Fibroblast of skin of scalp (primary cell): ENCODE measurements at regions not wholly inside any gene's neighbourhood (a gene's known extent, or its start where the extent isn't known, plus 50 kb on each side); places are given as distances from the start of the nearest gene placed in this dataset.

Source experiments
- DNase-seq: peaks from one replicate; pipeline ENCODE4 v3.0.0-alpha.2; 2013

DNA sequence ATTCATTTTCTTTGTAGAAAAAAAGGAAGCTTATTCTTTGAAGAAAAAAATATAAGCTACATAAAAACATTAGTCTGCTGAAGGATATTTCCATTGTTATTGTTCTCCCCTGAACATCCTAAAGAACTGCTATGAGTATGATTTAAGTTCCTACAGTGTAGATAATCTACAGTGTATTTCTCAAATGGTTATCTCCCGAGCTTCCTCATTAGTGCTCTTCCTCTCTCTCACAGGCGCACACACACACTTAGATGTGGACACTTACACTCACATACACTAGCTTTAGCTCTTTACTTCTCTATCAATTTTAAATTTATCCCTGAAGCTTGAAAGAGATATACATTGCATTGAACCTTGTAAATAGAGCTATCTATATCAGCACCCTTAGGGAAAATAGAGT lies 681.0 kb downstream of the KCNJ3 start:
- no peak for DNase-seq

DNA sequence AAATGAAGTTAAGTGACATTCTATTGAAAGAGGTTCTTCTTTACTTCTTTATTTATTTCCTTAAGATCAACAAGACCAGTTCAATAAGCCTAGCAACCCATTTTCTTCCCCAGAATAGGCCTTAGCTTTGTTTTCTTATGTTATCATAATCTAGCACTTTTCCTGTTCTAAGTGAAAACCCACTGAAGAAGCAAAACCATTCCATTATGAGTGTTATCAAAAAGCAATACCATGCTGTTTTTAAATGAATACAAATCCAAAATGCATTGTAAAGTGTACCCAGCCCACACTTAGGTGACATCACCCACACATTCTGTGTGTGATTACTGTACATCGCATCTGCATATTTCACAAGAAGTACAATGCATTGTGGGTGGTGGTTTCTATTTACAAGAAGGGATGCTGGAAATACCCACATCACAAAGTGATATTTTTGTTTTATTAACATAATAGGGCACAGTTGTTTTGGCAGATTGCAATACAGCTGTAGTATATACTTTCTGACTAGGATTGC lies 679.5 kb downstream of the KCNJ3 start:
- DNase-seq = peak; percentile 5

DNA sequence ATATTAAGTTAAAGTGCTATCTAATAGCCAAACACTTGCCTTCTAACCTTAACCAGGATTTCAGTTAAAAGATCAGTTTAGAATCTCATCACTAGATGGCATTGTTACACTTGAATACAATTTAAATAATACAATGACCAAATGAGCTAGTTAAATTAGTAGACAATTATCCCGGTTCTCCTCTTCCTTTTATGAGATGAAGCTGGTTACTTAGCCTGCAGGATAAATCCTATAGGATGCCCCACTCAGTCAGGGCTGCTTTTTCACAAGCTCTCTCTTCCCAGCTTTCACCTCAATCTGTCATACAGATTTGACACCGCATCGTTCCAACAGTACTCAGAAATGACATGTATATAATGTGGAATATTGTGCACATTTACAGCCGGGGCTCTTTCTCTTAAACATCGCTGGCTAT lies 678.8 kb downstream of the KCNJ3 start:
- peak; percentile 31 for DNase-seq

DNA sequence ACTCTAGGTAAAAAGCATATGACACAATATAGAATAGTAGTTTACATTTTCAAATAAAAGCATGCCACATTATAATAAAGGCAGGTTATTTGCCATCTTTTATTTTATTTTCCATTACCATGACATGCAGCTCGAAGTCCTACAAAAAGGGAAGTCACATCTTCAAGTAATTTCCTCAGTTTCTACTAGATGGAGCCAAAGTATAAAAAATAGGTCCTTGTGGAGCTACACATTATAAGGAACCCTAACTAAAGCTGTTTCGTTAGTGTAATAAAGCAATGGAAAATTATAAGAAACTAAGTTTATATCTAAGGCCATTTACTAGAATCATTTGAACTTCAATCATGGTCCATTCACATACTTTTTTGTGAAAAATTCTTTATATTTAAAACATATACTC lies 674.5 kb downstream of the KCNJ3 start:
- DNase-seq = peak; percentile 12

DNA sequence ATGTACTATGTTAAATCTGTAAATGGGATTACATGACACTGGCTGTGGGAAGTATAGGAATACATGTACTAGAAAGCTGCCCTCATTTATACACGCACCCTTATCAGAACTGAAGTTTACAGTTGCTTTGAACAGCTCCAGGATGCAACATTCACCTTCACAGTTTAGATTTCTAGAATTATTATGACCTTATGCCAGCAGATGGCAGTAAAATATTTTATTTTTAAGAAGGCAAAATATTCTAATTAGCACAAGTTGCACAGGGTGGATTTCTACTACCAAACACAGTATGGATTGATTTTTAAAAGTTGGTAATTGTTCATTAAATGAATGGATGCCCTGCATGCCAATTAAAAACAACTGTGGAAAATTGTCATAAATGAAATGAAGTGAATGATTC lies 670.4 kb downstream of the KCNJ3 start:
- peak; percentile 1 for DNase-seq

DNA sequence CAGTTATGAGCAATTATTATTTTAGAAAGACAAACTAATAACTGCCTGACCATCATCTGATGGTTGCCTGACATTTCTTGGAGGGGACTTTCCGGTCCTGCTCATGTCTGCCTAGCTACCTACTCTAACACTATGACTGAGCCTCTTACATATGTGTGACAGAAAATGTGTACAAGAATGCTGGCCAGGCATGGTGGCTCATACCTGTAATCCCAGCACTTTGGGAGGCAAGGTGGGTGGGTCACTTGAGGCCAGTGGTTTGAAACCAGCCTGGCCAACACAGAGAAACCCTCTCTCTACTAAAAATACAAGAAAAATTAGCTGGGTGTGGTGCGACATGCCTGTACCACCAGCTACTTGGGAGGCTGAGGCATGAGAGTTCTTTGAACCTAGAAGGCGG lies 666.3 kb downstream of the KCNJ3 start:
- no peak for DNase-seq

DNA sequence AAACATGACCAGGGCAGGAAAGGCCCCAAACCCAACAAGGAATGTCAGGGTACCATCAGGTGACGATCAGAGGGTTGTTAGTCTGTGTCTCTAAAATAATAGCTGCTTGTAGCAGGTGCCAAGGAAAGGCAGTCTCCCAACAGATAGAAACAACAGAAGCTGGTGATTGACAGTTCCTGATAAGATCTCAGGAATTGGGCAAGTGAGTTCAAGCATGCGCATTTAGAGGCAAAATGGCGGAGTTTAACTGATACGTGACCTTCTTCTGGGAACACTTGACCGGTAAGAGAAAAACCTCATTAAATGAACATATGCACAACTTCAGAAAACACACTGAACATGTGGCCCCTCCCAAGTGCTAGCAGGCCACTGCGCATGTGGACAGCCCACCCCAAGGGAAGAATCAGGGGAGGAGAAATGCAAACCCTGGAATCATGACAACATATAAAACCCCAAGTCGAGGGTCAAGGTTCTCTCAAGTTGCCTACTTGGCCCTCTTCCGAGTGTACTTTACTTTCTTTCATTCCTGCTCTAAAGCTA lies 664.9 kb downstream of the KCNJ3 start:
- no peak for DNase-seq

DNA sequence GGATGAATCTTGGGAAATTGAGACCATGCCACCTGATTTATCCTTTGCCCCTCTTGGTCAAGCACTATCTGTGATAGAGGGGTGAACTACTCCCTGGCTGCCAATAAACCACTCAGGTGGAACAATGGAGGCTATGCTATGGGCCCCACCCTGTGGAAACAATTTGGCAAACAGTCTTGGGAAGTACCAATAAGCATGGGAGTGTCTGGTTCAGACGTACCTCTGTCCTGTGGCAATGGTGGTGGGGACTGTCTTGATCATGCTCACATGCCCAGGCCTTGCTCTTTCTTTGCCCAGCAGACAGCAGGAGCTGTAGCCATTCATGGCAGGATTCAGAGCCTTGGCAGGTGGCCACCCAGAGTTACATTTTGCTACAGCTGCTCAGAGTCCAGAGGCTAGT lies 658.7 kb downstream of the KCNJ3 start:
- DNase-seq = no peak

DNA sequence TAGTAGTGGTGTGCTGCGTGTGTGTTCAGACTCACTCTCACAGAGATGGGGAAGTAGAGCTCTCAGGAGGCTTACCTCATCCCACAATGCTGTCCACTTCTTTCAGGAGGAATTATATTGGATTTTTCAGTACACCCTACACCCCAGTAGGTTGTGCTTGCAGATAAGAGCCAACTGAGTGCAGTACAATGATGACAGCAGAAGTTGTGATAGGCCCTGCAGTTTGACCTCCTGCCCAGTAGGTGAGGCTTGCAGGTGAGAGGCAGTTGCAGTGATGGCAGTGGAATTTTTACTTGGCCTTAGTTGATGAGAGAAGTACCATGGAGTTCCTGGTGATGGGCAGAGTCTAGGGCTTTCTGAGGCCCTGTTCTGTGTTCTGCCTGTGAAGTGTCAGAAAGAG lies 657.8 kb downstream of the KCNJ3 start:
- no peak for DNase-seq

DNA sequence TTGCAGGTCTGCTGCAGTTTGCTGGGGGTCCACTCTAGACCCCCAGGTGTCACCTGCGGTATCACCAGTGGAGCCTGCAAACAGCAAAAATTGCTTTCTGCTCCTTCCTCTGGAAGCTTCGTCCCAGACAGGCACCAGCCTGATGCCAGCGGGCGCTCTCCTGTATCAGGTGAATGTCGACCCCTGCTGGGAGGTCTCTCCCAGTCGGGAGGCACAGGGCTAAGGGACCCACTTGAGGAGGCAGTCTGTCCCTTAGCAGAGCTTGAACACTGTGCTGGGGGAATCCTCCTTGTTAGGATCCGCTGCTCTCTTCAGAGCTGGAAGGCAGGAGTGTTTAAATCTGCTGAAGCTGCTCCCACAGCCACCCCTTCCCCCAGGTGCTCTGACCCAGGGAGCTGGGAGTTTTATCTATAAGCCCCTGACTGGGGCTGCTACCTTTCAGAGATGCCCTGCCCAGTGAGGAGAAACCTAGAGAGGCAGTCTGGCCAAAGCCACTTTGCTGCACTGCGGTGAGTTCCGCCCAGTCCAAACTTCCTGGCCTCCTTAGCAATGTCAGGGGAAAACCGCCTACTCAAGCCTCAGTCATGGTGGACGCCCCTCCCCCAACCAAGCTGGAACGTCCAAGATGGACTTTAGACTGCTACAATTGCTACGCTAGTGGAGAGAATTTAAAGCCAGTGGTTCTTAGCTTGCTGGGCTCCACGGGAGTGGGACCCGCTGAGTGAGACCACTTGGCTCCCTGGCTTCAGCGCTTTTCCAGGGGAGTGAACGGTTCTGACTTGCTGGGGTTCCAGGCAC lies 652.5 kb downstream of the KCNJ3 start:
- no peak for DNase-seq

DNA sequence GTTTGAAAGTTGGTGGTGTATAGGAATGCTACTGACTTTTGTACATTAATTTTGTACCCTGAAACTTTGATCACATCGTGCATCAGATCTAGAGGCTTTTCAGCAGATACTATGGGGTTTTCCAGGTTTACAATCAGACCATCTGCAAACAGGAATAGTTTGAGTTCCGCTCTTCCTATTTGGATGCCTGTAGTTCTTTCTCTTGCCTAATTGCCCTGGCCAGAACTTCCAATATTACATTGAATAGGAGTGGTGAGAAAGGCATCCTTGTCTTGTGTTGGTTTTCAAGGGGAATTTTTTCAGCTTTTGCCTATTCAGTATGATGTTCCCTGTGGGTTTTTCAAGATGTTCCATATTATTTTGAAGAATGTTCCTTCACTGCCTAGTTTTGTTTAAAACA lies 633.5 kb downstream of the KCNJ3 start:
- no peak for DNase-seq

DNA sequence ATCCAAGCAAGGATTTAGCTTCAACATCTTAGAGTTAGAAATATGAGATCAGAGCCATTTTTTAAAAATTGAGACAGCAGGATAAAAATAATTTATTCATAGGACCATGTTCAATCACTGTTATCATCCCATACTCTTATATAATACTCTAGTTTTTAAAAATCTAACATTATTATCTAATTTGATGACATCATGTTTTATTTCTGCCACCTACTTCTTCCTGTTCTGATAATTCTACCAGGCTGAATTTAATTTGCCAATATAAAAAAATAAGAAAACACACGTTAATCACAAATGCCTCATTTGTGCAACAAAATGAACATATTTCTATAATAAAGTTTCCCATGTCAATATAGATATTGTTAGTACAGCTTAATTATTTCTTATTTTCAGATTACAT lies 621.7 kb downstream of the KCNJ3 start:
- DNase-seq = no peak

DNA sequence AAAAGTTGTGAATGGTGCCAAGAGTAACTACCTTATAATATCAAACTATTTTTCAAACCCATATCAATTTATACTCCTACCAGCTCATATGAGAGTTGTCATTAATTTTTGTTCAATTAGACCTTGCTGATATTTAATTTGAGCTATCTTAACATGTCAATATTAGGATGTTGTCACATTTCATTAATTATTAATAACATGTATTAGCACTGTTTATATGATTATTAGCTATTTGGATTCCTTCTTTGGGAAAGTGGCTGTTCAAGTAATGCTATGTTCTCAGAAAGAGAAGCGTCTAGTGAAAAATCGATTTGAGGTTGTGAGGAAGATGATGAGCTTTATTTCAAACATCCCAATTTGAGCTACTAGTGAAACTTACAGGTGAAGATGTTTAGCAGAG lies 620.2 kb downstream of the KCNJ3 start:
- DNase-seq = no peak

DNA sequence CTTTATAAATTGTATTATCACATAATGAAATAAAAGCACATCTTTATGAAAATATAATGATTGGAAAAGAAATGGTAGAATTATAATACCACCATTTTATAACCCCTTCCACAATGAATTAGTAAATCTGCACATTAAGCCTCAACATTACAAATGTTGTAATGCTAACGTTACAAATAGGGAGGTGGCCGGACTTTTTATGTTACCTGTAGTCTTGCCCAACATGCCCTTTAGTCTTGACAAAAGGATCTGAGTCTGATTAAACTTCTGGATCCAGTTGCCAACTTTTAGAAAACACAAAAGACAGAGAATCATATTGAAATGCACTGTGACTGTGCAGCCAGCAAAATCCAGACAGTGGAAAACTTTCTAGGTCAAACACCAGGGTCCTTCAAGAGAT lies 617.3 kb downstream of the KCNJ3 start:
- no peak for DNase-seq

DNA sequence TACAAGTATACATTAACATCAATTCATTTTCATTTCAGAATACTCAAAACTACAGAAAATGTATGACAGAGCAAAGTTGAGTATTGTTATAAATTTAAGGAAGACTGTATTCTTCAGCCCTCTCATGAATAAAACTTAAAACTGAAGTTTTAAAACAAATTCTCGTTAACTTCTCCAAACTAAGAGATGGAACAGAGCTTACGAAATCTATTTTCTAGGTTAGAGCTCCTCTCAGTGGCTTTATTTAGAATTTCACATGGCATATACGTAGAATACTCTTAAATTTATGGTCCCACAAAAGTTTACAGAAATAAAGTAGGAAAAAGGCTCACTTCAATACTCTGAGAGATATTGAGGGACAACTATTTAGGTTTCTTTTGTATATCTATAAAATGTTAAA lies 612.1 kb downstream of the KCNJ3 start:
- DNase-seq = peak; percentile 24

DNA sequence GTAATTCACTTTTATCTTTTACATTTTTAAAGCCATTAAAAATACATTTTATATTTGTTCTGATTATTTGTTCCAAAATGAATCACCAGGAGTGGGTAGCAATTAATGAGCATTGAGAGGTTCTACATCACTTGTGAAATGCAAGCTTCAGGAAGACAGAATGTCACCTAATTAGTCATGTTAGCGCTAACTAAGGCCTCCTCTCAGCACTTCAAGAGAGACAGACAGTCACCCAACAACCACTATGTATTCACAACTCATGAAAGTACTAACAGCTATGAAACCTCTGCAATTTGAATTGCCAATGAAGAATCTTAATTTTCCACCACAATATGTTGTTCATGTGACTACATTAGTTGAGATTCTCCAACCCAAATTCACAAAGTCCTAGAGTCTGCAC lies 611.0 kb downstream of the KCNJ3 start:
- DNase-seq = no peak

DNA sequence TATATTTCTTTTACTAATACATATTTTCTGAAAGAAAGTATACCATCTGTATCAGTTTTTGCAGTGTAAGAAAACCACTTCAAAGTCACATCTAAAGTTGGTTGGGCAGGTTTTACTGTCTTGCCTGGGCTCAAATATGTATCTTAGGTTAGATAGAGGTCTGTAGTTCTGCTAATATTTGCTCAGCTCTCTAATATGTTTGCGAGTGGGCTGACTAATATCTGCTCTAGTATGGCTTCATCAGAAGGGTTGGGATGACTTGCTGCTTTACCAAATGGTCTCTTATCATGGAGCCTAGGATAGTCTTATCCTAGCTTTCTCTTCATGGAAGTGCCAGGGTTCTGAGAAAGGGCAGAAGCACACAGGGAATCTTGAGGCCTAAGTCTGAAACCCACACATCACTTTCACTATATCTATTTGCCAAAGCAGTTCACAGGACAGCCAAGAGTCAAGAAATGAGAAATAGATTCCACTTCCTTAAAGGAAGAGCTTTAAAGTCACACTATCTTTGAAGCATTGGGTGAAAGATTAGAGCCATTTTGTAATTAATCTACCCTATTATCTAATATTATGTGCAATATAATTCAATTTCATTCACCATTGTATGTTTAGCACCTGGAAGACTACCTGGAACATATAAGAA lies 610.0 kb downstream of the KCNJ3 start:
- DNase-seq = no peak

DNA sequence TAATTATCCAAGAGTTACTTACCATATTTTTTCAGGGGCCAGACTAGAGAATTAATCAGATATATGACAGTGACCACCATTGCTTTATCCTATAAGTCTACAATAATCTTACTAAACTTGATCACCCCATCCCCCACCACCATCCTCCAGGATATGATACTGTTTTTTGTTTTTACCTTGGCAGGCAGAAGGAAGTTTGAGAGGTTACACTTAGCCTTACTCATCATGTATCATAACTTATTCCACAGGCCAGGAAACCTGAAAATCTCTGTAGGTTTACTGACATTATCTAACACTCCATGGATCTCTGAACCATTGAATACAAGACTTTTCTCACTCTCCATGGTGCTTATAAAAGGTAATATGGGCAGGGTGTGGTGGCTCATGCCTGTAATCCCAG lies 602.7 kb downstream of the KCNJ3 start:
- DNase-seq = no peak

DNA sequence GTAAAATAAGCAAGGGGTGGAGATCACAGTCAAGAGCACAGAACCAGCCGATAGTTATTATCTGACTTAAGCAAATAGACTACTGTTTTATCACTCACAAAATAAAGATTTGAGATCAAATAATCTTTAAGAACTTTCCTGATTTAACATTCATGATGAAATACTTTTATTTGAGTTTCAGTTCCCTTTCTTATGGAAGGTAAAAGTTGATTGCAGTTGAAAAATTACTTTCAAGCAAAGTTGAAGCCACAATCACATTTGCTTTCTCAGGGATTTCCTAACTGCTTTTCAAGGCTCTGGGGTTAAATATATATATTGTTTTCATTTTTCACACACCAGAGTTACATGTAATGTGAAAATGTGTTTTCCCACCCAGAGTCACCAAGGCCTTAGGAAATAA lies 599.5 kb downstream of the KCNJ3 start:
- no peak for DNase-seq

DNA sequence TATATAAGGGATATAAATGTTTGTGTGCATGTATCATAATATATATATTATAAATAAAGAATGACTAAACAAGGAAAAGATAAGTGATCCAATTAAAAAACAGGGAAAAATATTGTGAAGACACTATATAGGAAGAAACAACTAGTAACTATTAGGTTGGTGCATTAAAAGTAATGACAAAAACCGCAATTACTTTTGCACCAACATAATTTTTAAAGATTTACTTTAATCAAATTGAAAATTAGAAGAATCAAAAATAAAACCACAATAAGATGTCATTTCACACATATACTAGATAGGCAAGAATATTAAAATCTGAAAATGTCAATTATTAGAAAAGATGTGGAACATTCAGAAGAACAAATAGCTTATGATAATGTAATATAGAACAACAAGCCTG lies 595.9 kb downstream of the KCNJ3 start:
- DNase-seq = no peak

DNA sequence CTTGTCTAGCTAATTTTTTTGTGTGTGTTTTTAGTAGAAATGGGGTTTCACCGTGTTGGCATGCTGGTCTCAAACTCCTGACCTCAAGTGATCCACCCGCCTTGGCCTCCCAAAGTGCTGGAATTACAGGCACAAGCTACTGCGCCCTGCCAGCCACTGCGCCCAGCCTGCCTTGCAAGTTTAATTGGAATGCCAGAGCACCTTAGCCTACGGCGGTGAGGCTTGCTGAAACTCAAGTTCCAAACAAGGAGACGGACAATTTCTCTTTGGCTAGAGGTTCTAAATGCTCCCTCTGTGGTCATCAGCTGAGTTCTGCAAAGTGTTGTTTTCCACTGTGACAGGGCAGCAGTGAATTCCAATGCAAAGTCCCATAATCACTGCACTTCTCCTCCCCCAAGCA lies 583.4 kb downstream of the KCNJ3 start:
- no peak for DNase-seq

DNA sequence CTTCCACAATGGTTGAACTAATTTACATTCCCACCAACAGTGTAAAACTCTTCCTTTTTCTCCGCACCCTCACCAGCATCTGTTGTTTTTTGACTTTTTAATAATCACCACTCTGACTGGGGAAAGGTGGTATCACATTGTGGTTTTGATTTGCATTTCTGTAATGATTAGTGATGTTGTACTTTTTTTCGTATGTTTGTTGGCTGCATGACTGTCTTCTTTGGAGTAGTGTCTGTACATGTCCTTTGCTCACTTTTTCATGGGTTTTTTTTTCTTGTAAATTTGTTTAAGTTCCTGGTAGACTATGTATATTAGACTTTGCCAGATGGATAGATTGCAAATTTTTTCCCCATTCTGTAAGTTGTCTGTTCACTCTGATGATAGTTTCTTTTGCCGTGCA lies 574.8 kb downstream of the KCNJ3 start:
- DNase-seq = no peak

DNA sequence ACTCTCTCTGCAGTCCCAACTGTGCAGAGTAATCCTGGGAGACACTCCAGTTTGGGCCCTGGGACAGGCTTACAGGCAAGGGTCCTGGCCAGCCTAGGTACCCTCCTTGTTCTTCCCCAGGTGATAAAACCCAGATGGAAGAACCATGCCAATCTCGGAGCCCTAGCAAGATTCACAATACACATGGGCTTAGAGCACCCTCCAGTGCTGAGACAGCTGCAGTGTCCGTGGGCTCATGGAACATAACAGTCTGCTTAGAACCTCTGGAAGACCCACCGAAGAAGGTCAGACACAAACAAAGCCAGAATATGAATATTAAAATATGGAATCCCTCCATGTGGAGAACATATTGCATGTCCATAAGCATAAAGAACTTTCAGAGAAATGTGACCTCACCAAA lies 568.1 kb downstream of the KCNJ3 start:
- no peak for DNase-seq

DNA sequence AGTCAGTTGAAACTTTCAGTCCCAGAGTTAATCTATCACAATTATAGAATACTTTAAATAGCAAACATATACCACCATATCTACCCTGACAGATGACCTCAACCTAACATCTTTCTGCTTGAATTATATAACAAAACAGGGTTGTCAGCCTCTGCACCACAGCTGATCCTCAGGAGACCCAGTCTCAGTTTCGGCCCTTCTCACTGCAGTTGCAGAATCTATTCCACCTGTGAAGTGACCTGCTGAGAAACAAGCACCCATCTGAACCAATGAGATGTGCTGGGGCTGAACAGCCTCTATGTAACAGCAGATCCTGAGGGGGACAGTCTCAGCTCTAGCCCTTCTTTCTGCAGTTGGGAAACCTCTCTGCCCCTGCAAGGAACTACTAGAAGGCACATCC lies 567.6 kb downstream of the KCNJ3 start:
- no peak for DNase-seq
